ENCODE measurements at regions not wholly inside any gene's neighbourhood (a gene's known extent, or its start where the extent isn't known, plus 50 kb on each side); places are given as distances from the start of the nearest gene placed in this dataset.

GRCh38 chr7:3094701-3095445, 51.2 kb upstream of the CARD11 start:
- Histone ChIP-seq H3K27ac (no peak overlapping the region), H3K4me2 (no peak overlapping the region), H3K4me3 (no peak overlapping the region), H3K9me3 (no peaks in the 10 kb centered on the region), H3K4me1 (no peaks in the 10 kb centered on the region)
- POLR2A ChIA-PET, result no interaction called here
- ATAC-seq (no peak), FAIRE-seq (no peak), DNase-seq (ENCODE audit: low read depth in 1 of 2, low spot score in 1 of 2) (no peak)
- CTCF ChIA-PET, result interaction anchor here (1.1 to 1.3 kb wide), 2 partner anchors 25 to 229 kb away, joined by 3 read pairs; no protein-coding TSS in a partner anchor
- TF ChIP-seq, protein P1, sequence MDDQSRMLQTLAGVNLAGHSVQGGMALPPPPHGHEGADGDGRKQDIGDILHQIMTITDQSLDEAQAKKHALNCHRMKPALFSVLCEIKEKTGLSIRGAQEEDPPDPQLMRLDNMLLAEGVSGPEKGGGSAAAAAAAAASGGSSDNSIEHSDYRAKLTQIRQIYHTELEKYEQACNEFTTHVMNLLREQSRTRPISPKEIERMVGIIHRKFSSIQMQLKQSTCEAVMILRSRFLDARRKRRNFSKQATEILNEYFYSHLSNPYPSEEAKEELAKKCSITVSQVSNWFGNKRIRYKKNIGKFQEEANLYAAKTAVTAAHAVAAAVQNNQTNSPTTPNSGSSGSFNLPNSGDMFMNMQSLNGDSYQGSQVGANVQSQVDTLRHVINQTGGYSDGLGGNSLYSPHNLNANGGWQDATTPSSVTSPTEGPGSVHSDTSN (IDR thresholded peaks at IDR 0.05), result no peak
- TF ChIP-seq ZC3H11A (IDR thresholded peaks at IDR 0.05) (no peak), RAD21 (conservative IDR thresholded peaks at IDR 0.05 in 1 of 2, IDR thresholded peaks at IDR 0.05 in 1 of 2) (no peak), GATA3 (IDR thresholded peaks at IDR 0.05; ENCODE audit: borderline replicate concordance) (no peak), ZSCAN20 (CRISPR knock-in tag; IDR thresholded peaks at IDR 0.05) (no peak), NFE2L2 (conservative IDR thresholded peaks at IDR 0.05; ENCODE audit: low read length) (no peak), HEYL (CRISPR knock-in tag; IDR thresholded peaks at IDR 0.05) (no peak), HOXA7 (CRISPR knock-in tag; IDR thresholded peaks at IDR 0.05) (no peak), CBX2 (IDR thresholded peaks at IDR 0.05; ENCODE audit: borderline replicate concordance, low read depth) (no peak), POLR2A (IDR thresholded peaks at IDR 0.05; ENCODE audit: low read length) (no peak), CHD4 (IDR thresholded peaks at IDR 0.05; ENCODE audit: borderline replicate concordance) (no peak), KDM1A (IDR thresholded peaks at IDR 0.05; ENCODE audit: low read depth) (no peak)
- TF ChIP-seq, protein P2, sequence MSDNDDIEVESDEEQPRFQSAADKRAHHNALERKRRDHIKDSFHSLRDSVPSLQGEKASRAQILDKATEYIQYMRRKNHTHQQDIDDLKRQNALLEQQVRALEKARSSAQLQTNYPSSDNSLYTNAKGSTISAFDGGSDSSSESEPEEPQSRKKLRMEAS (IDR thresholded peaks at IDR 0.05), result no peak
- TF ChIP-seq, protein P3, sequence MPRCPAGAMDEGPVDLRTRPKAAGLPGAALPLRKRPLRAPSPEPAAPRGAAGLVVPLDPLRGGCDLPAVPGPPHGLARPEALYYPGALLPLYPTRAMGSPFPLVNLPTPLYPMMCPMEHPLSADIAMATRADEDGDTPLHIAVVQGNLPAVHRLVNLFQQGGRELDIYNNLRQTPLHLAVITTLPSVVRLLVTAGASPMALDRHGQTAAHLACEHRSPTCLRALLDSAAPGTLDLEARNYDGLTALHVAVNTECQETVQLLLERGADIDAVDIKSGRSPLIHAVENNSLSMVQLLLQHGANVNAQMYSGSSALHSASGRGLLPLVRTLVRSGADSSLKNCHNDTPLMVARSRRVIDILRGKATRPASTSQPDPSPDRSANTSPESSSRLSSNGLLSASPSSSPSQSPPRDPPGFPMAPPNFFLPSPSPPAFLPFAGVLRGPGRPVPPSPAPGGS (IDR thresholded peaks at IDR 0.05), result no peak
- WGBS (ENCODE audit: missing lambda C conversion rate), result 60% methylated on average over 23 of the region's 23 CpGs

- Histone ChIP-seq H3K4me3 (no peak overlapping the region), H3K4me2 (no peak overlapping the region), H3K9me3 (no peaks in the 10 kb centered on the region), H3K27ac (no peak overlapping the region), H3K4me1 (no peaks in the 10 kb centered on the region)
- WGBS (ENCODE audit: missing lambda C conversion rate), result 67% methylated on average over 1 of the region's 1 CpG
- no peak for FAIRE-seq
- TF ChIP-seq JUNB (IDR thresholded peaks at IDR 0.05) (no peak), CHD2 (IDR thresholded peaks at IDR 0.05; ENCODE audit: low read length, partially characterized antibody) (no peak), FOSB (CRISPR knock-in tag; IDR thresholded peaks at IDR 0.05) (no peak), ZFP36 (IDR thresholded peaks at IDR 0.05; ENCODE audit: borderline replicate concordance, partially characterized antibody) (no peak)
- ChIA-PET CTCF (no interaction called here), POLR2A (no interaction called here)
- ATAC-seq, result no peak
- no peak for DNase-seq (ENCODE audit: low read depth in 1 of 2, low spot score in 1 of 2)
Measured at GRCh38 chr7:3097734-3098133, 54.1 kb upstream of the CARD11 start.

DNA sequence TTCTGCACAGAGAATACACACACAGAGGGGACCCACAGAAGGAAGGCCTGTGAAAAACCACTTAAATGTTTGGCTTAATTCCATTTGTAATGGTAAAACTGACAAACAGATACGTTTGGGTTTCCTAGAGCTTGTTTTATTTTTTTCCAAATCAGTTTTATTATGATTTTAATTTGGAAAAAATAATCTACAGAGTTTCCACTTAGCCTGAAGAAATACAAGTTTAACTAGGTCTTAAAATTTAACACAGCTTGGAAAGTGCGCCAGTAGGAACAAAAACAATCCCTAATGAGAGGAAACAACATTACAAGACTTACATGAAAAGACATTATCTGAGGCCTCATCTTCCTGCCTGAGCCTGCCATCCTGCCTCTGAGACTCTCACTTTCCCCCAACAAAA, 58.5 kb upstream of the CARD11 start:
- no peak overlapping the region for H3K4me2 ChIP-seq
- no peak overlapping the region for H3K27ac ChIP-seq
- no peak for ATAC-seq
- no peaks in the 10 kb centered on the region for H3K4me1 ChIP-seq
- no peak for DNase-seq (ENCODE audit: low read depth in 1 of 2, low spot score in 1 of 2)
- 0 out of 3 replicates have a peak, but pooled peaks cover 4% of the 10 kb centered on the region for H3K9me3 ChIP-seq
- WGBS (ENCODE audit: missing lambda C conversion rate), result 58% methylated on average over 2 of the region's 2 CpGs
- FAIRE-seq, result no peak
- H3K4me3 ChIP-seq, result no peak overlapping the region
- CTCF ChIA-PET, result interaction anchor here (1.0 to 3.7 kb wide), 3 partner anchors 12 to 218 kb away, joined by 3 to 17 read pairs (median 3); no protein-coding TSS in a partner anchor
- POLR2A ChIA-PET, result no interaction called here
- TF ChIP-seq, protein P4, sequence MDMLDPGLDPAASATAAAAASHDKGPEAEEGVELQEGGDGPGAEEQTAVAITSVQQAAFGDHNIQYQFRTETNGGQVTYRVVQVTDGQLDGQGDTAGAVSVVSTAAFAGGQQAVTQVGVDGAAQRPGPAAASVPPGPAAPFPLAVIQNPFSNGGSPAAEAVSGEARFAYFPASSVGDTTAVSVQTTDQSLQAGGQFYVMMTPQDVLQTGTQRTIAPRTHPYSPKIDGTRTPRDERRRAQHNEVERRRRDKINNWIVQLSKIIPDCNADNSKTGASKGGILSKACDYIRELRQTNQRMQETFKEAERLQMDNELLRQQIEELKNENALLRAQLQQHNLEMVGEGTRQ (IDR thresholded peaks at IDR 0.05), result no peak
- no peak for TF ChIP-seq HOXA7 (CRISPR knock-in tag; IDR thresholded peaks at IDR 0.05)
- TF ChIP-seq NR3C1 (IDR thresholded peaks at IDR 0.05), result no peak
- no peak for TF ChIP-seq HOXB5 (CRISPR knock-in tag; IDR thresholded peaks at IDR 0.05)
- no peak for TF ChIP-seq ZSCAN20 (CRISPR knock-in tag; IDR thresholded peaks at IDR 0.05)
- TF ChIP-seq FOSB (CRISPR knock-in tag; IDR thresholded peaks at IDR 0.05), result no peak
- no peak for TF ChIP-seq CHD2 (IDR thresholded peaks at IDR 0.05; ENCODE audit: low read length, partially characterized antibody)
- no peak for TF ChIP-seq TFCP2L1 (CRISPR knock-in tag; IDR thresholded peaks at IDR 0.05)
- TF ChIP-seq MAFK (IDR thresholded peaks at IDR 0.05; ENCODE audit: partially characterized antibody), result no peak
- TF ChIP-seq CEBPB (IDR thresholded peaks at IDR 0.05), result no peak
- no peak for TF ChIP-seq HEYL (CRISPR knock-in tag; IDR thresholded peaks at IDR 0.05)
- no peak for TF ChIP-seq RNF2 (IDR thresholded peaks at IDR 0.05; ENCODE audit: borderline replicate concordance, low read depth)
- TF ChIP-seq, protein P5, sequence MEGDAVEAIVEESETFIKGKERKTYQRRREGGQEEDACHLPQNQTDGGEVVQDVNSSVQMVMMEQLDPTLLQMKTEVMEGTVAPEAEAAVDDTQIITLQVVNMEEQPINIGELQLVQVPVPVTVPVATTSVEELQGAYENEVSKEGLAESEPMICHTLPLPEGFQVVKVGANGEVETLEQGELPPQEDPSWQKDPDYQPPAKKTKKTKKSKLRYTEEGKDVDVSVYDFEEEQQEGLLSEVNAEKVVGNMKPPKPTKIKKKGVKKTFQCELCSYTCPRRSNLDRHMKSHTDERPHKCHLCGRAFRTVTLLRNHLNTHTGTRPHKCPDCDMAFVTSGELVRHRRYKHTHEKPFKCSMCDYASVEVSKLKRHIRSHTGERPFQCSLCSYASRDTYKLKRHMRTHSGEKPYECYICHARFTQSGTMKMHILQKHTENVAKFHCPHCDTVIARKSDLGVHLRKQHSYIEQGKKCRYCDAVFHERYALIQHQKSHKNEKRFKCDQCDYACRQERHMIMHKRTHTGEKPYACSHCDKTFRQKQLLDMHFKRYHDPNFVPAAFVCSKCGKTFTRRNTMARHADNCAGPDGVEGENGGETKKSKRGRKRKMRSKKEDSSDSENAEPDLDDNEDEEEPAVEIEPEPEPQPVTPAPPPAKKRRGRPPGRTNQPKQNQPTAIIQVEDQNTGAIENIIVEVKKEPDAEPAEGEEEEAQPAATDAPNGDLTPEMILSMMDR (IDR thresholded peaks at IDR 0.05), result no peak
- TF ChIP-seq CBX2 (IDR thresholded peaks at IDR 0.05; ENCODE audit: borderline replicate concordance, low read depth), result no peak
- no peak for TF ChIP-seq CHD4 (IDR thresholded peaks at IDR 0.05; ENCODE audit: borderline replicate concordance)
- TF ChIP-seq POLR2A (IDR thresholded peaks at IDR 0.05; ENCODE audit: low read length), result no peak
- TF ChIP-seq, protein P3 (IDR thresholded peaks at IDR 0.05), result no peak

All from A549 (cell line).